RWPE2 (cell line): ENCODE measurements at regions not wholly inside any gene's neighbourhood (a gene's known extent, or its start where the extent isn't known, plus 50 kb on each side); places are given as distances from the start of the nearest gene placed in this dataset.

Experiments used
- ATAC-seq: fragments of 200-7000 bp; cut with Tn5 transposase; 3 replicates; pipeline ENCODE4 v1.9.1; 2021; ENCODE audit warnings: low read depth
- DNase-seq: peaks from one replicate; pipeline ENCODE4 v3.0.0-alpha.2; 2020; ENCODE audit warnings: low spot score
- H3K27ac ChIP-seq: fragments of 450-650 bp; 2 replicates; pipeline ENCODE4 v1.5.1; 2017; ENCODE audit warnings: mild to moderate bottlenecking; ENCODE audit not compliant: poor library complexity, severe bottlenecking
- H3K27me3 ChIP-seq: fragments of 250-450 bp; sonication (Bioruptor Pico); 2 replicates; pipeline ENCODE4 v1.5.1; 2021; ENCODE audit warnings: mild to moderate bottlenecking, moderate library complexity; ENCODE audit not compliant: insufficient read depth, poor library complexity, severe bottlenecking
- H3K36me3 ChIP-seq: fragments of 250-450 bp; sonication (Bioruptor Pico); 2 replicates; pipeline ENCODE4 v1.5.1; 2020; ENCODE audit warnings: low read depth, mild to moderate bottlenecking, moderate library complexity
- H3K4me1 ChIP-seq: fragments of 250-450 bp; sonication (Bioruptor Pico); 2 replicates; pipeline ENCODE4 v1.5.1; 2021; ENCODE audit warnings: mild to moderate bottlenecking, moderate library complexity; ENCODE audit not compliant: insufficient read depth, poor library complexity, severe bottlenecking
- H3K4me3 ChIP-seq: fragments of 250-450 bp; sonication (Bioruptor Pico); 2 replicates; pipeline ENCODE4 v1.5.1; 2021; ENCODE audit warnings: mild to moderate bottlenecking, moderate library complexity; ENCODE audit not compliant: severe bottlenecking
- H3K9me3 ChIP-seq: fragments of 250-450 bp; sonication (Bioruptor Pico); 2 replicates; pipeline ENCODE4 v1.5.1; 2021; ENCODE audit warnings: mild to moderate bottlenecking, moderate library complexity; ENCODE audit not compliant: severe bottlenecking
- TF ChIP-seq, protein P1 (sequence below): fragments of 450-650 bp; IDR thresholded peaks from one replicate; pipeline ENCODE4 v1.5.1; 2017; ENCODE audit warnings: mild to moderate bottlenecking, moderate library complexity; ENCODE audit not compliant: poor library complexity, severe bottlenecking

DNA sequence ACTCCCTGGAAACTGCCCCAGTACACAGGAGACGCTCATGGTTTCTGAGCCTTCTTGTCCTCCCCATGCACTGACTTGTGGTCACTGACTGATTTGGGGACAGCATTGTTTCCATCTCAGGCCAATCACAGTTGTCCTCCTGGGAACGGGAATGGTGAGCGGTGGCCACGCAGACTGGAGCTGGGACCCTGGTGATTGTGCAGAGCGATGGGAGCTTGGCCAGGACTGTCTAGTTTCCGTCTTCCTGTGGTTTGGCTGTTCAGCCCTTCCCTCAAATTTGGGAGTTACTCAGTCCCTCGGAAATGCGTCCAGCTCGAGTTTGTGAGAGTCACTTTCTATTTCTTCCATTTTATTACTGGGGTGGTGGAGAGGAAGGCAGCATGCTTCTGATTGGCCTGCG lies 250.9 kb downstream of the ACTR3B start:
- H3K27ac ChIP-seq, result no peak overlapping the region
- ATAC-seq, result no peak
- no peak for DNase-seq
- H3K27me3 ChIP-seq, result no peaks in the 10 kb centered on the region
- no peaks in the 10 kb centered on the region for H3K9me3 ChIP-seq
- no peaks in the 10 kb centered on the region for H3K36me3 ChIP-seq
- TF ChIP-seq, protein P1, sequence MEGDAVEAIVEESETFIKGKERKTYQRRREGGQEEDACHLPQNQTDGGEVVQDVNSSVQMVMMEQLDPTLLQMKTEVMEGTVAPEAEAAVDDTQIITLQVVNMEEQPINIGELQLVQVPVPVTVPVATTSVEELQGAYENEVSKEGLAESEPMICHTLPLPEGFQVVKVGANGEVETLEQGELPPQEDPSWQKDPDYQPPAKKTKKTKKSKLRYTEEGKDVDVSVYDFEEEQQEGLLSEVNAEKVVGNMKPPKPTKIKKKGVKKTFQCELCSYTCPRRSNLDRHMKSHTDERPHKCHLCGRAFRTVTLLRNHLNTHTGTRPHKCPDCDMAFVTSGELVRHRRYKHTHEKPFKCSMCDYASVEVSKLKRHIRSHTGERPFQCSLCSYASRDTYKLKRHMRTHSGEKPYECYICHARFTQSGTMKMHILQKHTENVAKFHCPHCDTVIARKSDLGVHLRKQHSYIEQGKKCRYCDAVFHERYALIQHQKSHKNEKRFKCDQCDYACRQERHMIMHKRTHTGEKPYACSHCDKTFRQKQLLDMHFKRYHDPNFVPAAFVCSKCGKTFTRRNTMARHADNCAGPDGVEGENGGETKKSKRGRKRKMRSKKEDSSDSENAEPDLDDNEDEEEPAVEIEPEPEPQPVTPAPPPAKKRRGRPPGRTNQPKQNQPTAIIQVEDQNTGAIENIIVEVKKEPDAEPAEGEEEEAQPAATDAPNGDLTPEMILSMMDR, result no peak
- no peaks in the 10 kb centered on the region for H3K4me1 ChIP-seq
- H3K4me3 ChIP-seq, result no peak overlapping the region

DNA sequence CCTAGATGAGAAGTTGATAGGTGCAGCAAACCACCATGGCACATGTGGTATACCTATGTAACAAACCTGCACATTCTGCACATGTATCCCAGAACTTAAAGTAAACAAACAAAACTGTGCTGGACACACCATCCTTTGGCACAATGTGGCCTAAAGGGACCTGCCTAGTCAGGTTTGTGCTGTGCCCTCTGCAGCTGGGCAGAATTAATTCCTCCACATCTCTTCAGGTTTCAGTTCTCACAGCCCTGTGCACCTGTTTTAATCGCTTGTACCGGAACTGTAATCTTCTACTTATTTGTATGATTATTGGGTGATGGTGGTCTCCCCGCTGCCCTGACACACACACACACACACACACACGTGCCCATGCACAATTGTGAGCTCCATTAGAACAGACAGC lies 252.7 kb downstream of the ACTR3B start:
- Histone ChIP-seq H3K4me1 (no peaks in the 10 kb centered on the region), H3K36me3 (no peaks in the 10 kb centered on the region), H3K27ac (no peak overlapping the region), H3K9me3 (no peaks in the 10 kb centered on the region), H3K27me3 (no peaks in the 10 kb centered on the region), H3K4me3 (no peak overlapping the region)
- TF ChIP-seq, protein P1, result no peak
- ATAC-seq, result no peak
- DNase-seq, result no peak

DNA sequence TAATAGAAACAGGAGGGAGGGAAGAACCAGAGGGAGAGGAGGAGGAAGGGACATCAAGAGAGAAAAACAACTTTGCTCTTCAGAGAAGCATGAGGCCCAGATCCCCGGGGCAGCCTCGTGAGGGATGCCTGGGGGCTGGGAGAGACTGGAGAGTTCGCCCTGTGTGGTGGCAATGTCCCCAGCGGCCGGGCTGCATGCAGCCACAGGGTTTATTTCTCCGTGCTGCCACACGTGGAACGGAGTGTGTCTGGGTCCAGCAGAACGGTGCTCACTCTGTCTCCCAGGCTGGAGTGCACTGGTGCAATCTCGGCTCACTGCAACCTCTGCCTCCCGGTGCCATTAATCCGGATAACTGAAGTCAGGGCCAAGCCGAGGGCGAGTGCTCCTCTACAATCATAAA lies 257.7 kb downstream of the ACTR3B start:
- no peak for DNase-seq
- H3K27me3 ChIP-seq, result no peaks in the 10 kb centered on the region
- no peaks in the 10 kb centered on the region for H3K36me3 ChIP-seq
- H3K9me3 ChIP-seq, result no peaks in the 10 kb centered on the region
- H3K27ac ChIP-seq, result no peak overlapping the region
- no peak overlapping the region for H3K4me3 ChIP-seq
- TF ChIP-seq, protein P1, result no peak
- no peak for ATAC-seq
- no peaks in the 10 kb centered on the region for H3K4me1 ChIP-seq

DNA sequence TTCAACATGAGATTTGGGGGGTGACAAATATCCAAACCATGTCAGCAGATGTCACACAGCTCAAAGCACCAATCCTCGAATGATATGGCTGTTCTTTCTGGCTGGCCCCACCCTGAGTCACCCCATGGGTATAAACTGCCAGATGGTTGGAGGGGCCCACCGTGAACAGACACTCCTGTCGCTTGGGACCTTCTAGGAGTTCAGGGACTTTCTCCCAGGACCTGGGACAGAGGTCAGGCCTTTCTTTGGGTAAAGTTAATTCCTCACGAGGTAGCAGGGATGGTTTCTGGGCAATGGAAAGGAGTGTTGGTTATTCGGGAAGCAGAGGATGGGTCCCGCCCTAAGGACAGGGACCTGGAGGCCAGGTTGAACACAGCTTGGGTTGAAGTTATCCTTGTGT lies 262.0 kb downstream of the ACTR3B start:
- Histone ChIP-seq H3K36me3 (no peaks in the 10 kb centered on the region), H3K27me3 (no peaks in the 10 kb centered on the region), H3K4me1 (no peaks in the 10 kb centered on the region), H3K27ac (no peak overlapping the region), H3K4me3 (no peak overlapping the region), H3K9me3 (no peaks in the 10 kb centered on the region)
- DNase-seq (no peak), ATAC-seq (no peak)
- TF ChIP-seq, protein P1, result no peak

DNA sequence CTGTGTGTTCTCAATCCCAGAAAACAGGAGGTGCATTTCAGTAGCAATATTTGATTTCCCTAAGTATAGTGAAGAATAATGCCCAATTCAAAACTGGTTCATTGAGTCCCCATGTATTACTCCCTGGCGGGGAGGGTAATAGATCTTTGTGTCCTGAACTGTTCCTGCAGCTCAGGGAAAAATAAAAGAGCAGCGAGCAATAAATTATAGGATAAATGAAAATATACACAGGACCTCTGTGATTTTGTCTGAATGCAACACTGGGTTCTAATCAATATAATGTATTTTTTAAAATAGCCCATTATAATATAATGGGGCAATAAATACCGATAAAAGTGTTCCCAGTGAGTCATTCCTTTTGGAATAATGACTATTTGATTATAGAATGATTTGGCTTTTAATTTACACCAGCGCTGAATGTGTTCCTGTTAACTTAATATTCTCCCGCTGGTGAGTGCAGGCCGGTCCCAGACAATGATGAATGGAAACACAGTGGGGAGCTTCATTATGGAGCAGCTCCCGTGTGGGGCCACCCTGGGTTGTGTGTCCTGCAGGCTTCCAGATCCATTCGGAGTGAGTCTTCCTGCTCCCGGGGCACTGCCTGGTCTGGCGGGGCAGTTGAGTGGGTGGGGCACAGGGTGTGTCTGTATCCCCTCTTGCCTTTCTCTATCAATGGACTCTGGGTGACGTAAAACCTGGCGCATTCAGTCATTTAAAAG lies 263.1 kb downstream of the ACTR3B start:
- H3K4me1 ChIP-seq, result no peaks in the 10 kb centered on the region
- no peak for DNase-seq
- H3K36me3 ChIP-seq, result no peaks in the 10 kb centered on the region
- no peak overlapping the region for H3K27ac ChIP-seq
- H3K9me3 ChIP-seq, result no peaks in the 10 kb centered on the region
- H3K27me3 ChIP-seq, result no peaks in the 10 kb centered on the region
- TF ChIP-seq, protein P1, result no peak
- ATAC-seq, result no peak
- H3K4me3 ChIP-seq, result no peak overlapping the region
